ENCODE measurements at regions not wholly inside any gene's neighbourhood (a gene's known extent, or its start where the extent isn't known, plus 50 kb on each side); places are given as distances from the start of the nearest gene placed in this dataset.

DNA sequence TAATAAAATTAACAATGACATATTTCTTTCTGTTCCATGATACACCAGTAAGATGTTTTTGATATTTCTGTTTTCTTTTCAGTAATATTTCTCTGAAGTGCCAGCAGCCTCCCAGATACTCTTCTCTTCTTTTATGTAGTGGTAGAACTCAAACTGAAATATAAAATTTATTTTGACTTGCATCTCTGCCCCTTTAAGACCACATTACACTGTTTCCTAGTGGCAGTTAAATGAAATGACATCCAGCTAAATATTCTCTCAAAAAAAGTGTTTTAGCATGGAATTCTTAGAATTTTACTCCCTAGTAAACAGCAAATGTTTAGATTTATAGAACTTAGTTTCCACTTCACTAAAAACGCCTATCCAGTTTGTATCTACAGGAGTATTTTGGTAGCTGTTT is 237.2 kb upstream of the MTPN start:
- Histone ChIP-seq H3K79me1 (ENCODE audit: insufficient read depth, low read depth, low read length, poor library complexity, severe bottlenecking) (no peaks in the 10 kb centered on the region), H2BK15ac (ENCODE audit: low read depth, low read length) (no peak overlapping the region), H2AFZ (ENCODE audit: low read length) (no peak overlapping the region), H4K20me1 (ENCODE audit: control insufficient read depth, insufficient read depth, insufficient read length) (no peaks in the 10 kb centered on the region), H3K27me3 (ENCODE audit: insufficient read depth, low read length) (no peaks in the 10 kb centered on the region), H2AK5ac (ENCODE audit: insufficient read length, low read length) (no peak overlapping the region), H3K4ac (ENCODE audit: low read depth, low read length) (no peak overlapping the region), H3K23me2 (ENCODE audit: insufficient read length, low read depth, low read length, poor library complexity, severe bottlenecking) (no peaks in the 10 kb centered on the region), H3K4me2 (ENCODE audit: insufficient read depth, insufficient read length, low read length) (no peak overlapping the region), H3K14ac (ENCODE audit: insufficient read depth, low read length) (no peak overlapping the region), H3K9ac (ENCODE audit: extremely low read depth, insufficient read length, low read length) (no peak overlapping the region), H2BK12ac (ENCODE audit: insufficient read length, low read depth, low read length) (no peak overlapping the region), H3K79me2 (ENCODE audit: insufficient read depth, low read length) (no peaks in the 10 kb centered on the region), H3T11ph (ENCODE audit: low read length) (no peak overlapping the region), H2BK5ac (ENCODE audit: insufficient read length, low read length) (no peak overlapping the region), H3K4me1 (ENCODE audit: insufficient read depth, low read length) (no peaks in the 10 kb centered on the region), H3K18ac (ENCODE audit: insufficient read length, low read depth, low read length) (no peak overlapping the region), H3K9me3 (ENCODE audit: control insufficient read depth, low read depth, low read length) (no peaks in the 10 kb centered on the region), H3K56ac (ENCODE audit: insufficient read length, low read depth, low read length) (no peak overlapping the region), H2BK120ac (ENCODE audit: low read depth, low read length, poor library complexity, severe bottlenecking) (no peak overlapping the region), H3K27ac (ENCODE audit: insufficient read length, low read depth, low read length) (no peak overlapping the region), H3K23ac (ENCODE audit: insufficient read length, low read depth, low read length) (no peak overlapping the region), H2BK20ac (ENCODE audit: low read depth, low read length, poor library complexity, severe bottlenecking) (no peak overlapping the region), H4K91ac (ENCODE audit: insufficient read length, low read depth, low read length) (no peak overlapping the region), H4K5ac (ENCODE audit: insufficient read length, low read depth, low read length) (no peak overlapping the region), H4K8ac (replicated peaks; ENCODE audit: insufficient read length, low read depth, low read length) (no peak overlapping the region)
- Mint-ChIP-seq H3K36me3 (ENCODE audit: insufficient read depth in 1 of 3, low read depth in 3 of 3) (no peaks in the 10 kb centered on the region), H3K27me3 (ENCODE audit: low read depth) (no peaks in the 10 kb centered on the region), H3K9me3 (no peaks in the 10 kb centered on the region; a peak in 1 of 5 replicates), H3K27ac (no peak overlapping the region), H3K4me3 (no peak overlapping the region), H3K4me1 (no peaks in the 10 kb centered on the region; a peak in 1 of 4 replicates)
- WGBS (ENCODE audit: extremely low coverage, insufficient read length, low lambda C conversion rate), result no CpG with 5 or more reads among the region's 1 CpG
- TF ChIP-seq, protein P1, sequence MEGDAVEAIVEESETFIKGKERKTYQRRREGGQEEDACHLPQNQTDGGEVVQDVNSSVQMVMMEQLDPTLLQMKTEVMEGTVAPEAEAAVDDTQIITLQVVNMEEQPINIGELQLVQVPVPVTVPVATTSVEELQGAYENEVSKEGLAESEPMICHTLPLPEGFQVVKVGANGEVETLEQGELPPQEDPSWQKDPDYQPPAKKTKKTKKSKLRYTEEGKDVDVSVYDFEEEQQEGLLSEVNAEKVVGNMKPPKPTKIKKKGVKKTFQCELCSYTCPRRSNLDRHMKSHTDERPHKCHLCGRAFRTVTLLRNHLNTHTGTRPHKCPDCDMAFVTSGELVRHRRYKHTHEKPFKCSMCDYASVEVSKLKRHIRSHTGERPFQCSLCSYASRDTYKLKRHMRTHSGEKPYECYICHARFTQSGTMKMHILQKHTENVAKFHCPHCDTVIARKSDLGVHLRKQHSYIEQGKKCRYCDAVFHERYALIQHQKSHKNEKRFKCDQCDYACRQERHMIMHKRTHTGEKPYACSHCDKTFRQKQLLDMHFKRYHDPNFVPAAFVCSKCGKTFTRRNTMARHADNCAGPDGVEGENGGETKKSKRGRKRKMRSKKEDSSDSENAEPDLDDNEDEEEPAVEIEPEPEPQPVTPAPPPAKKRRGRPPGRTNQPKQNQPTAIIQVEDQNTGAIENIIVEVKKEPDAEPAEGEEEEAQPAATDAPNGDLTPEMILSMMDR (conservative IDR thresholded peaks at IDR 0.05), result peak; percentile 54
- no peak for DNase-seq
